Vagina (tissue), 2 donors: ENCODE measurements at regions not wholly inside any gene's neighbourhood (a gene's known extent, or its start where the extent isn't known, plus 50 kb on each side); places are given as distances from the start of the nearest gene placed in this dataset.

Source experiments
- DNase-seq, 2 donors: peaks; one replicate each; pipeline ENCODE4 v3.0.0-alpha.2; 2017; ENCODE audit errors: extremely low spot score in 2 of 2
- H3K27ac ChIP-seq: fragments of 200-600 bp; sonication (generic); one replicate; pipeline ENCODE4 v1.5.1; 2019
- H3K27me3 ChIP-seq: fragments of 200-600 bp; sonication (generic); one replicate; pipeline ENCODE4 v1.5.1; 2019
- H3K36me3 ChIP-seq, 2 donors: fragments of 200-600 bp; sonication (generic); one replicate each; pipeline ENCODE4 v1.5.1; 2017 to 2019
- H3K4me1 ChIP-seq: fragments of 200-600 bp; sonication (generic); one replicate; pipeline ENCODE4 v1.5.1; 2019
- H3K4me3 ChIP-seq, 2 donors: fragments of 200-600 bp; sonication (generic); 1 replicate in 1 of 2; 2 replicates in 1 of 2; pipeline ENCODE4 v1.5.1; 2016 to 2019
- H3K9me3 ChIP-seq: fragments of 200-600 bp; sonication (generic); one replicate; pipeline ENCODE4 v1.5.1; 2019
- CTCF ChIP-seq, 3 experiments: fragments of 450-650 bp in 2 of 3; fragments of 200-600 bp in 1 of 3; sonication (generic) in 1 of 3; IDR thresholded peaks; one replicate each; pipeline ENCODE4 v1.5.1; 2017 to 2019; ENCODE audit warnings: antibody characterized with exemption in 3 of 3, mild to moderate bottlenecking in 2 of 3, moderate library complexity in 2 of 3
- POLR2A ChIP-seq, 2 donors: fragments of 450-650 bp; IDR thresholded peaks; one replicate each; pipeline ENCODE4 v1.6.1; 2017; ENCODE audit warnings: antibody characterized with exemption in 2 of 2, mild to moderate bottlenecking in 2 of 2, moderate library complexity in 2 of 2
- POLR2AphosphoS5 ChIP-seq, 2 donors: sonication (generic); formaldehyde crosslinking; IDR thresholded peaks; one replicate each; pipeline ENCODE4 v1.9.0; 2017; ENCODE audit warnings: antibody characterized with exemption in 2 of 2, mild to moderate bottlenecking in 2 of 2, low read depth in 1 of 2; ENCODE audit not compliant: insufficient read depth in 1 of 2
- intact Hi-C: fragments of 100-400 bp; cut with DNase I; formaldehyde crosslinking; loops from one replicate; pipeline ENCODE4 v1.15.1; 2023

GRCh38 chr7:50145226-50145625, 52.2 kb upstream of the ZPBP start:
- intact Hi-C loops, result no loop called here
- TF ChIP-seq CTCF (IDR thresholded peaks at IDR 0.05) (no peak), POLR2A (IDR thresholded peaks at IDR 0.05) (no peak), POLR2AphosphoS5 (IDR thresholded peaks at IDR 0.05; ENCODE audit: insufficient read depth in 1 of 2, low read depth in 1 of 2) (no peak)
- H3K4me1 ChIP-seq, result no peaks in the 10 kb centered on the region

More at GRCh38 chr7:50145226-50145625, 52.2 kb upstream of the ZPBP start:
- no peaks in the 10 kb centered on the region for H3K36me3 ChIP-seq
- H3K4me3 ChIP-seq, result no peak overlapping the region
- H3K27me3 ChIP-seq, result no peaks in the 10 kb centered on the region
- no peak for DNase-seq
- H3K9me3 ChIP-seq, result no peaks in the 10 kb centered on the region
- no peak overlapping the region for H3K27ac ChIP-seq
